ENCODE measurements at regions not wholly inside any gene's neighbourhood (a gene's known extent, or its start where the extent isn't known, plus 50 kb on each side); places are given as distances from the start of the nearest gene placed in this dataset.

DNA sequence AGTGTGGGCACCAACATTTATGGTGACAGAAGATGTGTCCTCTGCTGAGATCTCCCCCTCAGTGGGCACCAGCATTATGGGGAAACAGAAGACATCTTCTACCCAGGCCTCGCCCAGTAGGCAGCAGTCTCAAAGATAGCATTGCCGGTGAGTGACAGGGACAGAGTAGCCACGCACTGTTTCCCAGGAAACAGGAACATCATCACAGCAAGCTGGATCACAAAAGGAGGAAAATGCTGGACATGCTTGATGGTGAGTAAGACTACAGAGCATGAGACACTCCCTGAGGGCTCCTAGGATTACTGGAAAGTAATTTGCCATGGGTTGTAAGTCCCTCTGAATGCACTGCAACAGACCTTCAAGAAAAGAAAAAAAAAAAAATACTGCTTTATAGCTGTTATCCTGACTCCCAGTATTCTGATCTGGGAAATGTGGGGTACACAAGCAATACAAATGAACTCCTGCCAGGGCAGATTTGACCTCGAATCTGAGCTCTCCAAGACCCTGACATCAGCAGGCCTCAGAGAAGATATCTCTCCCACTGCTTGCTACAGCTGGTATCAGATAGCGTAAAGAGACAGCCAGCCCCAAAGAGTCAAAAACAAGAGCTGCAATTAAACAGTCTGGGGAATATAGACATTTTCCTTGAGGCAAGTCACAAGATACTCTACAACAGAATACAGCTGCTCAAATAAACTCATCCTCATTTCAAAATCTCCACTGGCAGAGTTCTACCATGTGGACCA lies 180.4 kb downstream of the RBM26 start:
- TF ChIP-seq EZH2 (IDR thresholded peaks at IDR 0.05; ENCODE audit: borderline replicate concordance, insufficient read depth, low read depth, low read length, poor library complexity, severe bottlenecking), result no peak
- TF ChIP-seq, protein P1, sequence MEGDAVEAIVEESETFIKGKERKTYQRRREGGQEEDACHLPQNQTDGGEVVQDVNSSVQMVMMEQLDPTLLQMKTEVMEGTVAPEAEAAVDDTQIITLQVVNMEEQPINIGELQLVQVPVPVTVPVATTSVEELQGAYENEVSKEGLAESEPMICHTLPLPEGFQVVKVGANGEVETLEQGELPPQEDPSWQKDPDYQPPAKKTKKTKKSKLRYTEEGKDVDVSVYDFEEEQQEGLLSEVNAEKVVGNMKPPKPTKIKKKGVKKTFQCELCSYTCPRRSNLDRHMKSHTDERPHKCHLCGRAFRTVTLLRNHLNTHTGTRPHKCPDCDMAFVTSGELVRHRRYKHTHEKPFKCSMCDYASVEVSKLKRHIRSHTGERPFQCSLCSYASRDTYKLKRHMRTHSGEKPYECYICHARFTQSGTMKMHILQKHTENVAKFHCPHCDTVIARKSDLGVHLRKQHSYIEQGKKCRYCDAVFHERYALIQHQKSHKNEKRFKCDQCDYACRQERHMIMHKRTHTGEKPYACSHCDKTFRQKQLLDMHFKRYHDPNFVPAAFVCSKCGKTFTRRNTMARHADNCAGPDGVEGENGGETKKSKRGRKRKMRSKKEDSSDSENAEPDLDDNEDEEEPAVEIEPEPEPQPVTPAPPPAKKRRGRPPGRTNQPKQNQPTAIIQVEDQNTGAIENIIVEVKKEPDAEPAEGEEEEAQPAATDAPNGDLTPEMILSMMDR (IDR thresholded peaks at IDR 0.05), result no peak

DNA sequence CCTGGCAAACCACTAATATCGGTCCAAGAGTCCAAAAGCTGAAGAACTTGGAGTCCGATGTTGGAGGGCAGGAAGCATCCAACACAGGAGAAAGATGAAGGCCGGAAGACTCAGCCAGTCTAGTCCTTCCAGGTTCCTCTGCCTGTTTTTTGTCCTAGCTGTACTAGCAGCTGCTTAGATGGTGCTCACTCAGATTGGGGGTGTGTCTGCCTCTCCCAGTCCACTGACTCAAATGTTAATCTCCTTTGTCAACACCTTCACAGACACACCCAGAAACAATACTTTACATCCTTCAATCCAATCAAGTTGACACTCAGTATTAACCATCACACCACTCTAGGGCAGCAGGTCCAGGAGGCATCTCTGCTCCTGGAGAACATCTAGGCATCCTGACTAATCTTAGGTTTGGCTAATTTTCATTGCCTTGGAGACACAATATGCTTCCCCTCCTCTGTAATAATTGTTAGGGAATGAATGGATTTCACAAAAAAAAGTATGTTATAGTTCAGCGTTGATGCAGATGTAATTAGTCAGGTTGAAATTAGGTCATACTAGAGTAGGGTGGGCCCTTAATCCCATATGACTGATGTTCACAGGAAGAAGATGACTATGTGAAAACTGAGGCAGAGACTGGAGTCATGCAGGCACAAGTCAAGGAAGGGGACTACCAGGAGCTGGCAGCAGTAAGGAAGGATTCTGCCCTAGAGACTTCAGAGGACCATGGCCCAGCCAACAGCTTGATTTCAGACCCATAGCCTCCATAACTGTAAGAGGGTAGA lies 183.4 kb downstream of the RBM26 start:
- TF ChIP-seq EZH2 (IDR thresholded peaks at IDR 0.05; ENCODE audit: borderline replicate concordance, insufficient read depth, low read depth, low read length, poor library complexity, severe bottlenecking), result no peak
- TF ChIP-seq, protein P1 (IDR thresholded peaks at IDR 0.05), result no peak
- H3K4me1 Mint-ChIP-seq, result peaks cover 11% of the 10 kb centered on the region

More for the DNA sequence above, 180.4 kb downstream of the RBM26 start:
- DNase-seq (no peak), ATAC-seq (ENCODE audit: low read depth) (no peak)
- Histone ChIP-seq H3K9me3 (ENCODE audit: control extremely low read depth in 1 of 3, control insufficient read depth in 2 of 3, insufficient read depth in 1 of 3, low read length in 2 of 3) (no peaks in the 10 kb centered on the region), H3K4me3 (ENCODE audit: control extremely low read depth in 1 of 5, extremely low read depth in 1 of 5, insufficient read depth in 1 of 5, low read depth in 2 of 5, low read length in 4 of 5) (no peak overlapping the region), H2AFZ (ENCODE audit: insufficient read depth, low read depth, low read length, poor library complexity, severe bottlenecking) (no peak overlapping the region), H3K9ac (ENCODE audit: low read length) (no peak overlapping the region), H3K79me2 (ENCODE audit: control insufficient read depth, insufficient read depth, low read length) (no peaks in the 10 kb centered on the region), H3K4me2 (replicated peaks; ENCODE audit: low read depth, low read length, poor library complexity, severe bottlenecking) (no peak overlapping the region), H3K4me1 (ENCODE audit: control insufficient read depth in 2 of 2, insufficient read depth in 2 of 2, low read length in 2 of 2) (peaks cover 10 to 11% of the 10 kb centered on the region in 2 donors), H3K27me3 (replicated peaks in 1 of 4; ENCODE audit: control extremely low read depth in 1 of 4, control insufficient read depth in 3 of 4, insufficient read depth in 4 of 4, low read length in 3 of 4) (no peaks in the 10 kb centered on the region), H3K36me3 (replicated peaks in 1 of 2; ENCODE audit: control extremely low read depth in 1 of 2, control insufficient read depth in 1 of 2, extremely low read depth in 1 of 2, insufficient read depth in 2 of 2, low read length in 1 of 2) (no peaks in the 10 kb centered on the region), H3K27ac (ENCODE audit: low read length in 2 of 2) (no peak overlapping the region), H4K20me1 (ENCODE audit: control insufficient read depth, insufficient read depth, low read length, poor library complexity, severe bottlenecking) (no peaks in the 10 kb centered on the region)
- H3K4me1 Mint-ChIP-seq, result peaks cover 14% of the 10 kb centered on the region
- intact Hi-C loops (cut with micrococcal nuclease), result no loop called here
- H3K27me3 Mint-ChIP-seq, result peaks cover 7% of the 10 kb centered on the region
- 73% methylated on average over 4 of the region's 5 CpGs for WGBS (ENCODE audit: insufficient coverage)
- ChIA-PET CTCF (no interaction called here), POLR2A (no interaction called here)
- H3K27ac Mint-ChIP-seq, result no peak overlapping the region
- H3K4me3 Mint-ChIP-seq, result no peak overlapping the region
- H3K9me3 Mint-ChIP-seq (ENCODE audit: insufficient read depth), result no peaks in the 10 kb centered on the region

More for the DNA sequence above, 183.4 kb downstream of the RBM26 start:
- Histone ChIP-seq H3K27ac (ENCODE audit: low read length in 2 of 2) (no peak overlapping the region), H3K4me3 (ENCODE audit: control extremely low read depth in 1 of 5, extremely low read depth in 1 of 5, insufficient read depth in 1 of 5, low read depth in 2 of 5, low read length in 4 of 5) (no peak overlapping the region), H2AFZ (ENCODE audit: insufficient read depth, low read depth, low read length, poor library complexity, severe bottlenecking) (no peak overlapping the region), H3K9me3 (ENCODE audit: control extremely low read depth in 1 of 3, control insufficient read depth in 2 of 3, insufficient read depth in 1 of 3, low read length in 2 of 3) (no peaks in the 10 kb centered on the region), H3K79me2 (ENCODE audit: control insufficient read depth, insufficient read depth, low read length) (no peaks in the 10 kb centered on the region), H3K27me3 (replicated peaks in 1 of 4; ENCODE audit: control extremely low read depth in 1 of 4, control insufficient read depth in 3 of 4, insufficient read depth in 4 of 4, low read length in 3 of 4) (peaks cover 0 to 5% (median 0%) of the 10 kb centered on the region in 4 experiments), H3K9ac (ENCODE audit: low read length) (no peak overlapping the region), H3K36me3 (replicated peaks in 1 of 2; ENCODE audit: control extremely low read depth in 1 of 2, control insufficient read depth in 1 of 2, extremely low read depth in 1 of 2, insufficient read depth in 2 of 2, low read length in 1 of 2) (no peaks in the 10 kb centered on the region), H3K4me2 (replicated peaks; ENCODE audit: low read depth, low read length, poor library complexity, severe bottlenecking) (no peak overlapping the region), H4K20me1 (ENCODE audit: control insufficient read depth, insufficient read depth, low read length, poor library complexity, severe bottlenecking) (no peaks in the 10 kb centered on the region), H3K4me1 (ENCODE audit: control insufficient read depth in 2 of 2, insufficient read depth in 2 of 2, low read length in 2 of 2) (peaks cover 8 to 9% of the 10 kb centered on the region in 2 donors)
- H3K27me3 Mint-ChIP-seq, result peaks cover 13% of the 10 kb centered on the region
- CTCF ChIA-PET, result no interaction called here
- no peak for ATAC-seq (ENCODE audit: low read depth)
- intact Hi-C loops (cut with micrococcal nuclease), result no loop called here
- no peaks in the 10 kb centered on the region for H3K9me3 Mint-ChIP-seq (ENCODE audit: insufficient read depth)
- WGBS (ENCODE audit: insufficient coverage), result 75% methylated on average over 4 of the region's 4 CpGs
- H3K27ac Mint-ChIP-seq, result no peak overlapping the region
- no peak overlapping the region for H3K4me3 Mint-ChIP-seq
- POLR2A ChIA-PET, result no interaction called here
- no peak for DNase-seq
